Sigmoid colon (tissue), 3 donors: ENCODE measurements at regions not wholly inside any gene's neighbourhood (a gene's known extent, or its start where the extent isn't known, plus 50 kb on each side); places are given as distances from the start of the nearest gene placed in this dataset.

Experiments
- POLR2A ChIP-seq, 2 donors: fragments of 450-650 bp; IDR thresholded peaks; one replicate each; pipeline ENCODE4 v1.6.1; 2016; ENCODE audit warnings: antibody characterized with exemption in 2 of 2, mild to moderate bottlenecking in 2 of 2, moderate library complexity in 2 of 2
- TF ChIP-seq, protein P1 (sequence below), 4 experiments: fragments of 450-650 bp in 3 of 4; fragments of 200-600 bp in 1 of 4; IDR thresholded peaks; one replicate each; pipeline ENCODE4 v1.5.1; 2016 to 2019; ENCODE audit warnings: antibody characterized with exemption in 4 of 4, mild to moderate bottlenecking in 3 of 4, moderate library complexity in 2 of 4

DNA sequence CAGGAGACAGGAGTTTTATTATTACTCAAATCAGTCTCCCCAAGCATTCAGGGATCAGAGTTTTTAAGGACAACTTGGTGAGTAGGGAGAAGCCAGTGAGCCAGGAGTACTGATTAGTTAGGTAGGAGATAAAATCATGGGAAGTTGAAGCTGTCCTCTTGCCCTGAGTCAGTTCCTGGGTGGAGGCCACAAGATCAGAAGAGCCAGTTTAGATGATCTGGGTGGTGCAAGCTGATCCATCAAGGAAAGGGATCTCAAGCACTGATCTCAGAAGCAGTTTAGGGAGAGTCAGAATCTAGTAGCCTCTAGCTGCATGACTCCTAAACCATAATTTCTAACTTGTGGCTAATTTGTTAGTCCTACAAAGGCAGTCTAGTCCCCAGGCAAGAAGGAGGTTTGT is 706.5 kb upstream of the MAP3K7 start:
- TF ChIP-seq, protein P1, sequence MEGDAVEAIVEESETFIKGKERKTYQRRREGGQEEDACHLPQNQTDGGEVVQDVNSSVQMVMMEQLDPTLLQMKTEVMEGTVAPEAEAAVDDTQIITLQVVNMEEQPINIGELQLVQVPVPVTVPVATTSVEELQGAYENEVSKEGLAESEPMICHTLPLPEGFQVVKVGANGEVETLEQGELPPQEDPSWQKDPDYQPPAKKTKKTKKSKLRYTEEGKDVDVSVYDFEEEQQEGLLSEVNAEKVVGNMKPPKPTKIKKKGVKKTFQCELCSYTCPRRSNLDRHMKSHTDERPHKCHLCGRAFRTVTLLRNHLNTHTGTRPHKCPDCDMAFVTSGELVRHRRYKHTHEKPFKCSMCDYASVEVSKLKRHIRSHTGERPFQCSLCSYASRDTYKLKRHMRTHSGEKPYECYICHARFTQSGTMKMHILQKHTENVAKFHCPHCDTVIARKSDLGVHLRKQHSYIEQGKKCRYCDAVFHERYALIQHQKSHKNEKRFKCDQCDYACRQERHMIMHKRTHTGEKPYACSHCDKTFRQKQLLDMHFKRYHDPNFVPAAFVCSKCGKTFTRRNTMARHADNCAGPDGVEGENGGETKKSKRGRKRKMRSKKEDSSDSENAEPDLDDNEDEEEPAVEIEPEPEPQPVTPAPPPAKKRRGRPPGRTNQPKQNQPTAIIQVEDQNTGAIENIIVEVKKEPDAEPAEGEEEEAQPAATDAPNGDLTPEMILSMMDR (IDR thresholded peaks at IDR 0.05): no peak
- no peak for TF ChIP-seq POLR2A (IDR thresholded peaks at IDR 0.05)
